ENCODE measurements at regions not wholly inside any gene's neighbourhood (a gene's known extent, or its start where the extent isn't known, plus 50 kb on each side); places are given as distances from the start of the nearest gene placed in this dataset.
"Not testable (repeated sequence)": the region's sequence is repeated elsewhere in the genome, so short reads cannot be mapped to it uniquely, and the experiment has no call there.

- H3K4me3 ChIP-seq (replicated peaks in 1 of 2; ENCODE audit: low read depth in 2 of 2, low read length in 2 of 2), result no peak overlapping the region
- DNase-seq (ENCODE audit: low read depth in 2 of 2), result no peak
- TF ChIP-seq CTCF (IDR thresholded peaks at IDR 0.05; ENCODE audit: low read depth, low read length), result no peak
Observed at GRCh38 chr13:58376349-58376748, 744.8 kb downstream of the PCDH17 start.

DNA sequence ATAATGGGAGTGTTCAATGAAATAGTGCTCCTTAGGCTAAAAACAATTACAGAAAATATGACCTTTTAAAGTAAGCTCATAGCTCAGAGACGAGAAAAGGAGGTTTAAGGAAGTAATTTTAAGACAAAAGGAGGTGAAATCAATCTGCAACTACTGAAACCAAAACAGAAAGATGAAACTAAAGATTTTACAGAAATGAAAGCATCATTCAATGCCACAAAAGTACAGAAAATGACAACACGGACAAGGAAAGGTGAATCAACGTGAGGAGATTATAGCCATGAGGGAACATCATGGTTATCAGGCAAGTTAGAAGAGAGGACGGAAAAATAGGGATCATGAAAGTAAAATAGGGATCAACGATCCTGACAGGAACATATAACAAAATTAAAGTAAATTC is 745.2 kb downstream of the PCDH17 start:
- no peak for DNase-seq (ENCODE audit: low read depth in 2 of 2)
- no peak for TF ChIP-seq CTCF (IDR thresholded peaks at IDR 0.05; ENCODE audit: low read depth, low read length)
- H3K4me3 ChIP-seq (replicated peaks in 1 of 2; ENCODE audit: low read depth in 2 of 2, low read length in 2 of 2), result no peak overlapping the region

DNA sequence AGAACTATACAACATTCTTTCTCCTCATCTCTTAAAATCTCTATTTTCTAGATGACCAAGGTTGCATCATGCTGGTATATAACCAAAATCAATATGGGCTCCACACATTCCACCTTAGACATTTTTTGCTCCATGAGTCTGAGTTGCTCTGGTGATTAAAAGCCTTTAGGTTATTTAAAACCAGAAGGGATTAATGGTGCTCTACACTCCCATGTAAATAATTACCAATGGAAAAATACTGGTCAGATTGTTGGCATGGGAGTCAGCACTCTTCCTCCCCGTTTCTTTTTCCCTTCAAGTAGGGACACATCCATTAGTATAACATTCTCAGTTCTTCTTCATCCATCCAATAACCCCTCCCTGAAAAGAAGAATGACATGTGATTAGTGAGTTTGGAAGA is 747.7 kb downstream of the PCDH17 start:
- TF ChIP-seq CTCF (IDR thresholded peaks at IDR 0.05; ENCODE audit: low read depth, low read length), result no peak
- H3K4me3 ChIP-seq (replicated peaks in 1 of 2; ENCODE audit: low read depth in 2 of 2, low read length in 2 of 2), result no peak overlapping the region
- no peak for DNase-seq (ENCODE audit: low read depth in 2 of 2)

GRCh38 chr13:58385336-58385735 is 753.8 kb downstream of the PCDH17 start:
- H3K4me3 ChIP-seq (replicated peaks in 1 of 2; ENCODE audit: low read depth in 2 of 2, low read length in 2 of 2); DNase-seq (ENCODE audit: low read depth in 2 of 2): not testable (repeated sequence)

DNA sequence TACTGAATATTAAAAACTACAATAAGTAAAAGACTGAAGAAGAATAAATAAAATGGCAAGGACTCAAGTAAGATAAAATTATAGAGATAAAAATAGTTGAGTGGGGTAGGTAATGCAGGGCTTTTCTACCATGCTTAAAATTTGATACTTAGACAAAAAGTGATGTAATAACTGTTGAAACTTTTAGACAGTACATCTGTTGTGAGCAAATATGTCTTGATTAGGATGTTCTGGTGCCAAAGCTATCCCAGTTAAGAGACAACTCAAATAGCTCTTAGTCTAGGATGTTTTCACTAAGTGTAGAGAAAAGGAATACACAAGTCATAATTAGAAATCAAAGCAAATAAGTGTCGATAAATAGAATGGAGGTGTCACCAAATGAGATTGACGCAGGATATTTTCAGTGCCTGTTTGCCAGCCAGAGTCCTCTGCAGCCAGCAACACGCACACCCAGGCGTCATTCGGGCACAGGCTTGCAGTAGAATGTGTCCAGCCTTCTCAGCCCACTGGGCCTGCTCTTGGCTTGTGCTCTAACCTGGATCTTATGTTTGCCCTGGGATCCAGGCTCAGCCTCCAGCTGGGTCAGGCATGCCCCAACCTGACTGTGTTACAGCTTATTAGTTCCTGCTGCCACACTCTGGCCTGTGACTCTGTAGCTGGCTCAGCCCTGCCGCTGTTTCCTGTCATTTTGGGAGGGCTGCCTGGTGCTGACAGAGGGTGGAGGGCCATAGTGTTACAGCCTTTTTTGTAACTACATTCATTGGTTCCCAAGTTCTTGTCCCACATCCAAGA is 766.2 kb downstream of the PCDH17 start:
- no peak for DNase-seq (ENCODE audit: low read depth in 2 of 2)
- no peak overlapping the region for H3K4me3 ChIP-seq (replicated peaks in 1 of 2; ENCODE audit: low read depth in 2 of 2, low read length in 2 of 2)
- TF ChIP-seq CTCF (IDR thresholded peaks at IDR 0.05; ENCODE audit: low read depth, low read length), result no peak

DNA sequence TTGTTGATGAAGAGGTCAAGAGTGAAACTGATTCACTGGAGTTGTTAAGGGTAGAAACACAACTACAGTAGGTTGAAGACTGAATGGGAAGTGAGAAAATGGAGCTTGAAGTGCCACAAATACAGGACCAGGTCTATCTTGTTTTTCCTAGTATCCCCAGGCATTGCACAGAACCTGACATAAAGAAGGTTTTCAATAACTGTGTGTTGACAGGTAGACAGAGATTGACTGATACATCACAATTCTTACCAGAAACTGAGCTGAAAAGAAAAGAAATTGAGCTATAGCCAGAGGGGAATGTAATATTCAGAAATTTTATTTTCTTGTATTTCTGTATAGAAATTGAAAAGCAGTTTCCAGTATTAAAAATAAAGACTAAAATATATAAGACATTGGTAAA is 767.7 kb downstream of the PCDH17 start:
- DNase-seq (ENCODE audit: low read depth in 2 of 2), result no peak
- TF ChIP-seq CTCF (IDR thresholded peaks at IDR 0.05; ENCODE audit: low read depth, low read length), result no peak
- no peak overlapping the region for H3K4me3 ChIP-seq (replicated peaks in 1 of 2; ENCODE audit: low read depth in 2 of 2, low read length in 2 of 2)

DNA sequence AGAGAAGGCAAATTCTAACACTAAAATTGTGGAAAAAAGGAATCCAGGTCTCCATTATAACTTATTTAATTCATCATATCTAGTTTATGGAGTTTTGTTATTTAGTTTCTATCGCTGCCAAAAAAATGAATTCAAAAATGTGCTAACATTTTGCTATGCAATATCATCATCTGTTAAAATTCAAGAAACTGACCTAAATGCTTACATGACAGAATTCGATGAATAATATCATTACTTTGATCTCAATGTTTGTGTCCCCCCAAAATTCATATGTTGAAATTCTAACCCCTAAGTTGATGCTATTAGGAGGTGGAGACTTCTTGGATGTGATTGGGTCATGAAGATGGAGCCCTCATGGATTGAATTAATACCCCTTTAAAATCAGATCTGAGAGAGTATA is 775.0 kb downstream of the PCDH17 start:
- no peak for TF ChIP-seq CTCF (IDR thresholded peaks at IDR 0.05; ENCODE audit: low read depth, low read length)
- no peak for DNase-seq (ENCODE audit: low read depth in 2 of 2)
- H3K4me3 ChIP-seq (replicated peaks in 1 of 2; ENCODE audit: low read depth in 2 of 2, low read length in 2 of 2), result no peak overlapping the region
